Stimulated activated CD4-positive, alpha-beta T cell treated with anti-CD3 and anti-CD28 coated beads, TNF-alpha, amount 100 ng/mL, for 24 hours (primary cell): ENCODE measurements at regions not wholly inside any gene's neighbourhood (a gene's known extent, or its start where the extent isn't known, plus 50 kb on each side); places are given as distances from the start of the nearest gene placed in this dataset.

Experiments
- DNase-seq, 3 experiments: peaks; one replicate each; pipeline ENCODE4 v3.0.0-alpha.2; 2020; ENCODE audit warnings: low read depth in 3 of 3

DNA sequence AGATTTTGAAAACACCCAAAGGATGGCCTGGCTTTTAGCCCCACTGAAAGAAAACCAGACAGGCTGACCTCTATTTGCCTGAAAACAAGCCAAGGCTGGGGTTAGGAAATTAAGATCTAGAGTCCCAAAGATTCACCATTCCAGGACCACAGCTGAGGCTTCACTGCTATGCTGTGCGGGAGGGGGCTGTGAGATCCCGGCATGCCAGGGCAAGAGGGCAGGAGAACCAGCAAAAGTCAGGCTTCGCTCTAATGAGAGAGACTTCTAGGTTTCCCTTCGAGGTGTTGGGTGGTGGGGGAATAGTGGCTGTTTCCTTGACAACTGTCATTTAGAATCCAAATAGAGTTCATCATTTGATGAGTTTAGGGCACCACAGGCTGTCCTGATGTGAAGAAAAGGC is 152.9 kb upstream of the NFIB start:
- no peak for DNase-seq

DNA sequence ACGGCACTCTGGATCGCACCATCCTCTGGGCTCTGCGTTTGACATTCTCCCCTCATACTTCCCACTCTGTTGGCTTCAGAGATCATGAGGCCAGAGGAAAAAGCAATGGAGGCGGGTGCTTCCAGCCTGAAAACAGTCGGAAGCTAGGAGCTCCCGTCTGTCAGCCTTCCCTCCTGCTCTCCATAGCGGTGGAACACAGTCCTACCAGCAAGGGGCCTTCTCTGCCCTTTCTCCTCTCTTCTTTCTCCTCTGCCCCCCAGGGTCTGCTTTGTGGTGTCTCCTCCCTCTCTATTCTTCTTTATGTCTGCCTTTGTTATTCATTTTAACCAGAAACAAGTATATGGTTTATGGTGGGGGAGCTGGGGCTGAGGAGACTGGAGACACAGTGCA is 152.5 kb upstream of the NFIB start:
- no peak for DNase-seq

DNA sequence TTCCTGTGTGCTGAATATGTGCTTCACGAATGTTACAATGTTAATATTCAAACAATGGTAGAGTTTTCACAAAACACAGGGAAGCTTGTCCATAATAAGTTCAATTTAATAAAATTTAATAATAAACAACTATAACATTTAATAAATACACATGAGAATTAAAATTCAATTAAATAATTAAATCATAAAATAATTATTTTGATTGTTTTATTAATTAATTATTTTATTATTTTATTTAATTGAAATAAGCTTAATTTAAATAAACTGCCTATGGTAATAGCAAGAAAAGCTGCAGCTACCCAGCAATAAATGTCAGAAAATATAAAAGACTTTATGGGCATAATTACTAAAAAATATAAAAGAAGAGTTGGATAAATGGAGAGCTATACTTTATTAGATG is 149.0 kb upstream of the NFIB start:
- DNase-seq = no peak

DNA sequence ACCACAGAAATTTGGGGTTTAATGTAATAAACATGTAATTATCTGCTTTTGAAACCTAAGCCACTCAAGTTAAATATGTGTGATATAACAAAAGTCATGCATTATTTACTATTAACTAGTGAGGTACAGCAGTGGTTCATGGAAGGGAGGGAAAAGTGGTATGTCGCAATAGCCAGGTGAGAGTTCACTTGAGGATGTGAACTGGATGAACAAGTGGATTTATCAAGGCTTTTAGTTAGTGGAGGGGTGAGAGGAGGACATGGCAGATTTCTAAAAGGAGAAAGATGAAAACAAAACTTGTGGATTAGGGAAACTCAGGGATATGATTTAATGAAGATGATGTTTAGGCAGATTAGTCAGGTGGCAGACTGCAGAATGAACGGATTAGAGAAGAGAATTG is 141.3 kb upstream of the NFIB start:
- no peak for DNase-seq

DNA sequence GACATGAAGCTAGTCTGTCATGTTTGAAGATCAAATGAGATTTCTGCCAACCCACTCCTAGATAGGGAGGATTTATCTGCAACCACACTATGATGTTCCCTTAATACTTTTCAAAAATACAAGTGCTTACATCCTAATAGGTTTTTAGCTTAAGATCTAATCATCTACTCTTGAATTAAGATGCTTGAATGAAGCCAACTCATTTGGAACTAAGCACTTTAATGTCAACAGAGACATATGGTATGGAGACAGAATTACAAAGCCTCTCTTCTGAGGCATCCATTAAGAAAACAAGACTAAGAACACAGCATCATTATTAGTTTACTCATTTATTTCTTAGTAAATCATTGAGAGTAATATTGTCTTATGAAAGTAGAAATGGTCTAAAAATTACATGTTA is 139.3 kb upstream of the NFIB start:
- DNase-seq = no peak

DNA sequence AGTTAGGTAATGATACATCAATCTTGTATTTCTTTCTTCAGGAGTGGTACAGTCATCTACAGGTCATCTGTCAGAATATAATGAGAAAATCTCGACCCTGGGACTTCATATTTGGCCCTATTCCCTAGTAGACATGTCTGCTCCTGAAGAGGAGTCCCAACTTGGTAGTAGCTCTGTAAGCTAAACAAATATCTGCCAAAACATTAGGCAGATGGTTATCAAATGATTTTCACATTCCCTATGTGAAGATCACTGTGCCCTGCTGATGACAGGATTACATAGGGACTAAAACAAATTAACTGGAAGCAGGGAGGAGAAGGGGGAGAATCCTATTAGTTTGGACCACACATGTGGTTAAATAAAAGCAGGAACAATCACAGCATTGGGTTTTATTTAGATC is 138.6 kb upstream of the NFIB start:
- DNase-seq = no peak

DNA sequence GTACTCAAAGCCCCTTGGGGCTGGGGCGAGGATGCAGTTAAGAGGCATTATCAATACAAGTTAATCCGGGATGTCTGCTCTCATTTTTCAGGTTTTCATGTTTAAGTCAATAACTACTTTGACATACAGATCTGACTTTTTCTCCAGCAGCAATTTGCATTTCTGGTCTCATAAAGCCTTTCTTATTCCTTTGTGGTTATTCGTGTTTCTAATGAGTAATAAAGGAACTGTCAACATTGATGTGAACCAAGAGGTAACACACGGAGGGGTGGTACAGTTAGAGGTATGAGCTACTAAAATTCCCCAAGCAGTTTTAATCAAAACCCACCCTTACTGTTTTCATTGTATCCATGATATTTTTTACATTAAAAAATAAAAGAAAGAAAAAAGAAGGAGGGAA is 138.0 kb upstream of the NFIB start:
- no peak for DNase-seq

DNA sequence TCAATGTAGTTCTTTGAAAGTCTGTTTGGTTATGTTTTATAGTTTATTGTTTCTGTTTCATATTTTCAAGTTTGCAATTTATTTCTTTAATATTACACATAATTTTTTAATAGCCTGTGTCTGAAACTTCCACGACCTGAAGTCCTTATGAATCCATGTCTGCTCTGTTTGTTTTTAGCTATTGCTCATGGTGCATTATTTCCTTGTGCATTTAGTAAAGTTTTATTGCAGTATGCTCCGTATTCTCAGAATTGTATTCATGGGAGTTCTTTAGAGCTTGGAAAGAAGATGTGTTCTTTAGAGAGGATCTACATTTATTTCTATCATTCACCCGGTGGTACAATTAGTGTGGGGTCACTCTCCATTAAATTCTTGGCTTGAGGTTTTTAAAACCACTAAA is 133.2 kb upstream of the NFIB start:
- DNase-seq = no peak

DNA sequence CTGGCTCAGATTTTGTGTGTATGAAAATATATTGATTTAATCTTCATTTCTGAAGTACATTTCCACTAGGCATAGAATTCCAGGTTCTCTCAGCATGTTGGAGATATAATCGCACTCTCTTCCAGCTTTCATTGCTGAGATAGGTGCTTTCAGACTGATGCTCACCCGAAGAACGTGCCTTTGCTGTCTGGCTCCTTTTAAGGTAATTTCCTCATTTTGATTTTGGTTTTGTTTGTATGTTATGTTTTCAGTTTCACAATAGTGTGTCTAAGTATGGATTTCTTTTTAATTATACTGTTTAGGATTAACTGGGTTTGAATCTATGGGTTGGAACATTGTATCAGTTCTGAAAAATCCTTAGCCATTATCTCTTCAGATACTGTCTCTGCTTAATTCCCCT is 132.0 kb upstream of the NFIB start:
- DNase-seq = no peak

DNA sequence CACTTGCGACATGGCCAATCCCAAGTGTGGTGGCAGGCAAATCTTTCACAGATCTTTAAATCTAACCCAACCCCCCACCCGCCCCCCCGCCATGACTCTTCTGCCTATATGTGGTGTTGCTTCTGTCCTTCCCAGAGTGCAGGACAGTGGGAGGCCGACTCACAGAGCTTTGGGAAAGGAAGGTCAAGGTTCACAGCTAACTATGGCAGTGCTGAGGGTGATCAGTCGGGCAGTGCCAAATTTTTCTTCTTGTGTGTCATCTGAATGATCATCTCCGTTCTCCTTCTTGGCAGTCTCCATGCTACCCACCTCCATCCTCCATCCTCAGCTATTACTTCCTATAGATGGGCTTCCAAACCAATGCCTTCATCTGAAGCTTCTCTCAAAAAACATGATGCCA is 129.0 kb upstream of the NFIB start:
- DNase-seq = no peak

DNA sequence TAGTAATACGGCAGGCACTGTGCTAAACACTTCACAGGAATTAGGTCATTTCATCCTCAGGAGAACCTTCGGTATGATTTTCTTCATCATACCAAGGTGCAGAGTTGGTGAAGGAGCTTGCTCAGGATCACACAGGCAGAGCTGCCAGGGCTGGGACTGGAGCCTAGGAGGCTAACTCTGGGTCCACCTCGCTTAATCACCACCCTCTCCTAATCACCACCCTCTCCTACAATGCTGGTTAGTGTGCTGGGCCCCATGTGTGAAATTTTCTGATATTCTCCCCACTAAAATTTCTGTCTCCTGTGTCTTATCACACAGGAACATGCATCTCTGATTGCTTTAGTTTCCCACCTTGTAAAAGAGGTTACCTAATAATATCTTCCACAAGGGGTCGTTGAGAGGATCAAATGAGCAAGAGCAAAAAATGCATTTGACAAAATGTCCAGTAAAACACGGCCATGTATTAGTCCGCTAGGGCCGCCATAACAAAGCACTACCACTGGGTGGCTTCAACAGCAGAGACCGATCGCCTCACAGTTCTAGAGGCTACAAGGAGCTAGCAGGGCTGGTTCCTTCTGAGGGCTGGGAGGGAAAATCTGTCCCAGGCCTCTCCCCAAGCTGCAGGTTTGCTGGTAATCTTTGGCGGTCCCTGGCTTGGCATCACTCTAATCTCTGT is 128.2 kb upstream of the NFIB start:
- no peak for DNase-seq

DNA sequence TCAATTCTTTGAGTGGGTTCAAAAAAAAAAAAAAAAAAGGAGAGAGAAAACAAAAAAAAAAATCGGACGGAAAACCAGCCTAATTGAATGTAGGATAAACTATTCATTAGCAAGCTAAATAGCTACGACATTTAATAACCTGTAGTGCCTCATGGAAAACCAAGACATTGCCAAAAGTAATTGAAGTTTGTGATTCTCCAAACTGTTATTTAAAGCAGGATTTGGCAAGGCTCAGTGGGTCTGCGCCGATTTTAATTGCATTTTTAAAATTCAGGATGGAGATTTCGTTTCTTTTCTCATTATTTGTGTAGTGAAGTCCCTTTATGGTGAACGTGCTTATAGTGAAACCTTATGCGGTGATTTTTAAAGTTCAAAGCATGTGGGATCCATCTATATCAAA is 127.2 kb upstream of the NFIB start:
- DNase-seq = no peak

DNA sequence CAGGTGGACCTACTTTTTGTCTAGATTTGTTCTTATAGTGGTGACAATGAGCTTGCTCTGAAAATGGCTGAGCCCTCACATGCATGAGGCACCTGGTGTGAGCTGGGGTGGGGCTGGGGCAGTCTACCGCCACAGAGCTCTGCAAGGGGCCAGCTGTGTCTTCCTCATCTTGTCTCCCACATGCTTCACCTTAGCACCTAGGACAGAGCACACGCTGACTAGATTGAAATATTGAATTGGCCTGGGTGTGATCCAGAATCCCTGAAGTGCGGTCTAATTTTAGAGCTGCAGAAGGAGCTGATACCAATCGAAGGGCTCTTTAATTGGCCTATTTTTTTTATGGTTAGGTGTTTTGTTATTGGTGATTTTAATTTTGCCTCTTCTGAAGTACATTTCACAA is 126.1 kb upstream of the NFIB start:
- no peak for DNase-seq

DNA sequence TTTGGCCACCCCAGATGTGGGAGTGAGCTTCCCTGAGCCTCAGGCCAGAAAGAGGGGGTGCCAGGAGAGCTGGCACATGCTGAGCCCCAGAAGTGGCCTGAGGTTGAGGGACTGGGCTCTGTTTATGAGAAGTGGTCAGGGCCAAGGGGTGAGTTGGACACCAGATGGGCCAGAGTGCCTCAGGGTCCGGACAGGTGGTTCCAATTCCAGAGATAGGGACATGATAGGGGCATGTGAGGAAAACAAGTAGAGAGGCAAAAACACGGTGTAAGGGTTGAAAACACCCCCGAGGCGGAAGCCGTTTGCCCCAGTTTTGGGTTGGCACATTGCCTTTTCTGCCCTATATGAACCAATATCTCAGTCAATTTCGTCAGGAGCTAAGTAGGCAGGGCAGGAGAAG is 125.6 kb upstream of the NFIB start:
- DNase-seq = no peak

DNA sequence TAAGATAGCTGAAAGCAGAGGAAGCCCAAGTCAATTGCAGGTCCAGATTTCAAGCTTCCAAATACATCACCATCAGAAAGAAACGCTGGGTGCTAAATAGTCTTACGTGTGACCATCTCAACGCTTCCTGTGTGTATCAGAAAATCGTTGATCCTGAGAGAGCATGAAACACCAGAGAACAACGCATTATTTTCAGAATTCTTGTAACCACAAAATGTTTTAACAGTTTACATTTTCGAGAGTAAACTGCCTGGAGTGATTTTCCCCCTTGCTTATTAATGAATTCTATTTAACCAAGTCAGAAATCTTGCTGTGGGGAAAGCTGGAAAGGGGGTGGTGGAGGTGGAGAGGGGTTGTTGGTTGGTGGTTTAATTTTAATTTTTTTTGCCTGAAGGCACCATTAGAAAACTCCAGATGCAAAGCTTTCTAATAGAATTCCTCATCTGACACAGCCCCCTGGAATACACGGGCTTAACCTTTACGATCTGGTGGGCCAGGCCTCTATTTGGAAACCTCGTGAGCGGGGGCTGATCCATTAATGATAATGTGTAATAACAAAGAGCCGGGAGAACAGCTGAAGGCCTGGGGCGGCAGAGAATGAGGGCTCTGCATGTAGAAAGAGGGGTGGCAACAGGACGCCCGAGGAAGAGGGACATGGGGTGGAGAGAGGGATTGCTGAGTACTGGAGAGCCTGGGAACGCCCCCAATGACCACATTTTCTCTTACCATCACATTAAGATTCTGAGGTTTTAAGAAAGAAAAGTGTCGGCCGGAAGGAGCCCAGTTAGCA is 124.5 kb upstream of the NFIB start:
- no peak for DNase-seq

DNA sequence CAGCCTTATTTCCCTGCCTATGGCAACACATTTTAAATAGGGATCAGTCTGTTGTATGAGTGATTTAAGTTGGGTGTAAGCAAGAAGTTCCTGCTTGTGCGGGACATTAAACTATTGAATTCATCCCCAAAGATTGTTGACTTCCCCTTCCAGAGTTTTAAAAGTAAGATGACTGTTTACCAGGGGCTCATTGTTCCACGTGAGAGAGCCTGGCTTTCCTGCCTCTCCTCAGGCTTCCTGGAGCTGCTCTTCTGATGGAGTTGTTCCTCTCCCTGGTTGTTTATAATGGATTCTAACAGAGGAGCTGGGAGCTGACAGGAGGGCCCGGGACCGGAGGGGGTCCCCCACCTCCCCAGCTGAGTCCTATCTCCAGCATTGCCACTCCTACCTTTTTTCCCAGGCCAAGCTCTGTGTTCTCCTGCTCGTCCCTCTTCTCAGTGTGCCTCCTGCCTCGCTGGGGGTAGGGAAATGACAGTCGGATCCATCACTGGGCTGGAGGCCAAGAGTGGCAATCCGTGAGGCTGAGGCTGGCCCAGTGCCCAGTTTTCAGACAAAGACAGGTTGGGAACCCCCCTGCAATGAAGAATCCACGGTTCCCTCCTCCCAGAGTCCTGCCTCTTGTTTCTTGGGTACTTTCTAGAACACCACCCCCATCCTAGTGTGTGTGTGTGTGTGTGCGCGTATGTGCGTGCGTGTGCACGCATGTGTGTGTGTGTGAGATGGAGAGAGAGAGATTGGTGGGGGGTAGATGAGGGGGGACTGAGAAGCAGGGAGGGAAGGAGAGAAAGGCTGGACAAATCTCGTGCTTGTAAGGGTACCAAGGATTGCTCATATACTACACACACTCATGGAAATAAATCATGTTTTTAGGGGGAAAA is 123.7 kb upstream of the NFIB start:
- no peak for DNase-seq

DNA sequence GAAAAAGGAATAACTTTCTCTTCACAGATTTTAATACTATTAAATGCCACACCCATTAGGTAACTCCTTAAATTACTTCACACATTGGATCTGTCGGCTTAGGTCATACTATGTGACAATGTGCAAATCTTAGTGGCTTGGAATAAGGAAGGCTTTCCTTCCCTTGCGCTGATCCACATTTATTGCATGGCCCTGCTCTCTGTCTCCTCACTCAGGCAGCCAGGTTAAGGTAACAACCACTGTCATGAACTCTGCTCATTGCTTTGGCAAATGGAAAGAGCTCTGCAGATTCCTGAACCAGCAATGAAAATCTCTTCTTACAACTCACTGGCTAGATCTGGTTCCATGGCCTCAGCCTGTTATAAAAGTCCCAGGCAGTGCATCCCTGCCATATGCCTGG is 121.9 kb upstream of the NFIB start:
- no peak for DNase-seq

DNA sequence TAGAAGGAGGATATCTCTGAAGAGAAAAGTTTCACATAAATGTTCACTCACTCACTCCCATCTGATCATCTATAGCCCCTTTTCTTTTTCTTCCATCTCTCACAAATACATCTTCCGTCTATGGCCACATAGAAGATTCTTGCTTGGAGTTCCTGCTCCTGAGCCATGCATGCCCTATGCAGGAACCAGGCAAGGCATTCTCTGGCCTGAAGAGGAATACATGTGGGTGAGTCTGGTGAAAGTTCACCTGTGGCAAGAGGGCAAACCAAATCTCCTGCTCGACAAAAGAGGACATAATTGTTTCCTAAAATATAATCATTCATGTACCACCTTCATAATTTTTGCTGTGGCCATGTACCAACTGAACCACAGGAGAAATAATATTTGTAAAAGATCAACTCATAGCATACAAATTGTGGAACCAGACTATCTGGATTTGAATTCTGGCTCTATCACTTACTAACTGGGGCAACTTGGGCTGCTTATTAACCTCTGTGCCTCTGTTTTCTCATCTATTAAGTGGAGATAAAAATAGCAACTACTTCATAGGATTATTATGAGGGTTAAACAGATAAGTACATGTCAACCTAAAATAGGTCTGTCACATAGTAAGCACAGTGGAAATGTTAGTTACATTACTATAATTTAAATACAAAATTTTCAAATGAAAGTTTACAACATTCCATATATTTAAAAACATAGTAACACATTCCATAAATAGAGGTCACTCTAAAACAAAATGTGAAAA is 121.2 kb upstream of the NFIB start:
- no peak for DNase-seq

DNA sequence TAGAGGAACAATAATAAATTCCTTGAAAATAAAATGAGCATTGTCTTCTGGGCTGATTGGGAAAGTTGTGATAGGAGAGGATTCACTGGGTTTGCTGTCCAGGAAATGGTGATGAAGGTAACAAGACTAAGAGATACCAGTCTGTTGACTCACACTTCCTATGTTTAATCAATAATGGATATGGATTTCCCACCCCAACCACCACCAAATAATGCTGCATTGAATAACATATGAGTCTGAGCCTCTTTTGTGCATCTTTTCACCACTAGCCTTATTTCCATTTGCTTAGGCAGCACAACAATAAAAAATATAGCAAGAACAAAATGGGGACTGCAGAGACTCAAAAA is 120.2 kb upstream of the NFIB start:
- no peak for DNase-seq

DNA sequence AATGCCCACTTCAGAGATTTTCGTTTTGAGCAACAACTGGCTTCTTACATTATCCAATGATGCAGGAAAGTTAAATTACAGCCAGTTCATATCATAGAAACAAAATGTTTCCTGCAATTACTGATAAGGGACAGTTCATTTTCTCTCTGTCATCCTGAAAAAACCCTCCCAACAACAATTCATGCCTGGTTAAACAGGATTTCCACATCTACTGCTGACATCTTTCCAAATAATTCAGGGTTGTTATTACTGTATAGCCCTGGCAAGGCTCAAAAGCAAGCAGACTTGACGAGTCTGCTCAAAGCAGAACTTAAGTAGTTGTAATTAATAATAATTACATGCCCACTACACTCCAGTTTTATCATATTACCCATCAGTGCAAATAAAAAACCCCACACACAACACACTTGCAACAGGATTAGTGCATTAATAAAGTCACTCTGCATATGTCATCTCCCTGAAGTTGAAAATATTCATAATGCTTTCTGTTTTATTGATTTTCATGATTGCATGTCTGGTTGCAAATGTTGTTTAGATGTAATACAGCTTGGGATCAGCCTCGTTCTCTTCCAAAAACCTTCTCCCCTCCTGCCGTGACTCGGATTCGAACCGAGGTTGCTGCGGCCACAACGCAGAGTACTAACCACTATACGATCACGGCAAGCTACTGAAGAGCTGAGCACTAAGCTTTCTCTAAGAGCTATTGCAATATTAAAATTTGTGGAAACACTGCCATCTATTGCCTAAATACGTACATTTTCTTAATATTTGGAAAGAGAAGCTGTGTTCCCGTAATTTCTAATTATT is 119.6 kb upstream of the NFIB start:
- no peak for DNase-seq

DNA sequence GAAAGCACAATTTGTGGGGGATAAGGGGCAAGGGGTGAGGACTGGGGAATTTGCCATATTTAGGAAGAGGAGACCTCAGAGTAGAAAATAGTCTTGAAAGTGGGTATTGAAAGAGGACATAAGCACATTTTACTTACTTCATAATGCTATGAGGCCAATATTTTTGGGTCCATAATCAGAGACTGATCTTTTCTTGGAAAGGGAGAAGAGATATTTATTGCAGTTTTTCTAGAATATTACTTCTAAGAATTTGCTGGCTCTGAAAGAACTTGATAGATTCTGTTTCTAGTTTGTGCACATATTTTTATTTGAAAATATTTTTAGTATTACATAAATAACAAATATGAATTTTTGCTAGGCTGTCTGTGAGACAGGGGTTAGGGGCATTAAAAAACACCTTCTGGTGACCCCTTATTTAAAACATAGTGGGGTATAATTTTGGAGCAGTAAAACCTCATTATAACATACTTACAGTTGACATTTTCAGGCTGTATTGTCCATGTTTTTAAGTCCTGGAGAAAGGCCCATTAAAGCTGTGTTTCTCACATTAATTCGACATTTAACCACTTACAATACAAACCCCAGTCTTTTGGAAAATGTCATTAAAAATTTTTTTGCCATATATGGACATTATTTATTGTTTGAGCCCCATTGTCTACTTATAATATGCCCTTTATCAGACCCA is 118.9 kb upstream of the NFIB start:
- DNase-seq = no peak
